Panc1 (cell line): ENCODE measurements at regions not wholly inside any gene's neighbourhood (a gene's known extent, or its start where the extent isn't known, plus 50 kb on each side); places are given as distances from the start of the nearest gene placed in this dataset.

Experiments
- ATAC-seq: fragments of 200-7000 bp; cut with Tn5 transposase; 2 replicates; pipeline ENCODE4 v1.9.1; 2020; ENCODE audit warnings: mild to moderate bottlenecking, moderate library complexity
- BruUV-seq: library from RNA; stranded (reverse); fragments of 400-500 nt; replicated peaks from 2 replicates; lab custom pipeline; 2021; lab: Mats Ljungman, UMichigan
- CTCF ChIA-PET: fragments of 300-600 bp; sonication (Branson Sonifier 250); formaldehyde crosslinking; loops from one replicate; lab custom pipeline; 2022; ENCODE audit warnings: antibody characterized with exemption; lab: Charles Lee
- POLR2A ChIA-PET: fragments of 300-600 bp; sonication (Branson Sonifier 250); formaldehyde crosslinking; loops from one replicate; lab custom pipeline; 2022; ENCODE audit warnings: antibody characterized with exemption; lab: Charles Lee
- DNase-seq: peaks from one replicate; pipeline ENCODE4 v3.0.0-alpha.2; 2010; ENCODE audit warnings: low read depth, low spot score
- H3K27ac ChIP-seq: 2 replicates; pipeline ENCODE4 v1.5.1; 2011; ENCODE audit warnings: mild to moderate bottlenecking, low read length, inconsistent platforms
- H3K27me3 ChIP-seq: fragments of 200-500 bp; sonication (Bioruptor generic); 2 replicates; pipeline ENCODE4 v1.6.0; 2014; ENCODE audit warnings: low read length, inconsistent platforms; ENCODE audit not compliant: control insufficient read depth, insufficient read depth
- H3K36me3 ChIP-seq: fragments of 200-500 bp; sonication (Bioruptor generic); 2 replicates; pipeline ENCODE4 v1.5.1; 2014; ENCODE audit warnings: inconsistent platforms, mild to moderate bottlenecking, low read length, moderate library complexity; ENCODE audit not compliant: control insufficient read depth, insufficient read depth
- H3K4me1 ChIP-seq: 2 replicates; pipeline ENCODE4 v1.5.1; 2011; ENCODE audit warnings: inconsistent platforms, mild to moderate bottlenecking, low read length, moderate library complexity; ENCODE audit not compliant: control insufficient read depth, insufficient read depth
- H3K4me3 ChIP-seq, 2 experiments: 2 replicates each; pipeline ENCODE4 v1.5.1; 2011 to 2012; ENCODE audit warnings: low read depth in 2 of 2, low read length in 2 of 2, mild to moderate bottlenecking in 2 of 2, inconsistent platforms in 1 of 2, moderate library complexity in 1 of 2
- H3K9me3 ChIP-seq: fragments of 200-500 bp; sonication (Bioruptor generic); 2 replicates; pipeline ENCODE4 v1.5.1; 2014; ENCODE audit warnings: low read depth, mild to moderate bottlenecking, inconsistent platforms, low read length, moderate library complexity; ENCODE audit not compliant: control insufficient read depth, insufficient read depth
- POLR2AphosphoS5 ChIP-seq: IDR thresholded peaks from 2 replicates; pipeline ENCODE4 v1.6.1; 2012; ENCODE audit warnings: mild to moderate bottlenecking, low read depth, low read length, moderate library complexity
- SIN3A ChIP-seq: IDR thresholded peaks from 2 replicates; pipeline ENCODE4 v1.6.1; 2012; ENCODE audit warnings: low read depth, mild to moderate bottlenecking, low read length, moderate library complexity, borderline replicate concordance; ENCODE audit not compliant: insufficient read depth
- TCF7L2 ChIP-seq: IDR thresholded peaks from 2 replicates; pipeline ENCODE4 v1.6.1; 2011; ENCODE audit warnings: mild to moderate bottlenecking, low read depth, low read length, inconsistent platforms
- in situ Hi-C: cut with HindIII; loops from 2 replicates; pipeline ENCODE4 v1.10.0; 2016; ENCODE audit warnings: low sequenced_read_pairs, low pct_unique_long_range_greater_than_20kb
- intact Hi-C: fragments of 100-400 bp; cut with micrococcal nuclease; formaldehyde crosslinking; loops from one replicate; pipeline ENCODE4 v1.10.0; 2022; ENCODE audit not compliant: unreplicated experiment
- TF ChIP-seq, protein P1 (sequence below), 2 experiments: IDR thresholded peaks; 2 replicates each; pipeline ENCODE4 v1.6.1; 2011 to 2012; ENCODE audit warnings: low read depth in 2 of 2, control low read depth in 1 of 2, low read length in 1 of 2, mild to moderate bottlenecking in 1 of 2, moderate library complexity in 1 of 2; ENCODE audit not compliant: insufficient read depth in 1 of 2
- TF ChIP-seq, protein P2 (sequence below): fragments of 450-650 bp; IDR thresholded peaks from 2 replicates; pipeline ENCODE4 v1.5.1; 2017; ENCODE audit warnings: mild to moderate bottlenecking

DNA sequence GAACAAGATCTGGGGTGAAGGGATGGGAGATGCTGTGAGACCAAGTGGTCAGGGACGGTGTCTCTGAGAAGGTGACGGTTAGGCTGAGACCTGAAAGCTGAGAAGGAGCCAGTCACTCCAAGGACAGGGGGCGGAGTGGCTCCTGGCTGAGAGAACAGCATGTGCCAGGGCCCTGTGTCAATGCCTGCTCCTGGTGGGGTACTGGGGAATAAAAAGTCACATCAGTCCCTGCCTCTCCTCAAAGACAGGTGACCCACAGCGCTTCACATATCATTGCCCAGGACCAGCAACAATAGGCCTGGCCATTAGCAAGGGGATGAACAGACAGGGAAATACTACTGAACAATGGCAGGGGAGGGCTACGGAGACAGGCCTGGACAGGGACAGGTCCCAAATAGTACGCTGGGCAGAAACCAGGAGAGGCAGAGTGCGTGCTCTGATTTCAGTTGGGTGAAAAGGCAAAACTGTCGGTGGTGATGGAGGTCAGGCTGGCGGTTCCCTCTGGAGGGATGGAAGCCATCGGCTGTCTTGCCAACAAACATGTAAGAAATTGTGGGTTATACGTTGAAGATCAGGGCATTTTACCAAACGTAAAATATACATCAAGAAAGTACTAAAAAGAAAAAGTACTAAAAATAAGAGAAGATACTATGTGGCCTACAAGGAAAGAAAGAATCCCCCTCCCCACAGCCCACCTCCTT, 64.3 kb downstream of the C9orf50 start:
- Histone ChIP-seq H3K36me3 (no peaks in the 10 kb centered on the region), H3K27ac (peak overlapping the region; percentile 68), H3K4me1 (peaks cover 9% of the 10 kb centered on the region), H3K9me3 (no peaks in the 10 kb centered on the region), H3K4me3 (no peak overlapping the region), H3K27me3 (no peaks in the 10 kb centered on the region)
- ATAC-seq (no peak), DNase-seq (no peak)
- in situ Hi-C loops, result no loop called here
- TF ChIP-seq, protein P1, sequence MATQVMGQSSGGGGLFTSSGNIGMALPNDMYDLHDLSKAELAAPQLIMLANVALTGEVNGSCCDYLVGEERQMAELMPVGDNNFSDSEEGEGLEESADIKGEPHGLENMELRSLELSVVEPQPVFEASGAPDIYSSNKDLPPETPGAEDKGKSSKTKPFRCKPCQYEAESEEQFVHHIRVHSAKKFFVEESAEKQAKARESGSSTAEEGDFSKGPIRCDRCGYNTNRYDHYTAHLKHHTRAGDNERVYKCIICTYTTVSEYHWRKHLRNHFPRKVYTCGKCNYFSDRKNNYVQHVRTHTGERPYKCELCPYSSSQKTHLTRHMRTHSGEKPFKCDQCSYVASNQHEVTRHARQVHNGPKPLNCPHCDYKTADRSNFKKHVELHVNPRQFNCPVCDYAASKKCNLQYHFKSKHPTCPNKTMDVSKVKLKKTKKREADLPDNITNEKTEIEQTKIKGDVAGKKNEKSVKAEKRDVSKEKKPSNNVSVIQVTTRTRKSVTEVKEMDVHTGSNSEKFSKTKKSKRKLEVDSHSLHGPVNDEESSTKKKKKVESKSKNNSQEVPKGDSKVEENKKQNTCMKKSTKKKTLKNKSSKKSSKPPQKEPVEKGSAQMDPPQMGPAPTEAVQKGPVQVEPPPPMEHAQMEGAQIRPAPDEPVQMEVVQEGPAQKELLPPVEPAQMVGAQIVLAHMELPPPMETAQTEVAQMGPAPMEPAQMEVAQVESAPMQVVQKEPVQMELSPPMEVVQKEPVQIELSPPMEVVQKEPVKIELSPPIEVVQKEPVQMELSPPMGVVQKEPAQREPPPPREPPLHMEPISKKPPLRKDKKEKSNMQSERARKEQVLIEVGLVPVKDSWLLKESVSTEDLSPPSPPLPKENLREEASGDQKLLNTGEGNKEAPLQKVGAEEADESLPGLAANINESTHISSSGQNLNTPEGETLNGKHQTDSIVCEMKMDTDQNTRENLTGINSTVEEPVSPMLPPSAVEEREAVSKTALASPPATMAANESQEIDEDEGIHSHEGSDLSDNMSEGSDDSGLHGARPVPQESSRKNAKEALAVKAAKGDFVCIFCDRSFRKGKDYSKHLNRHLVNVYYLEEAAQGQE (IDR thresholded peaks at IDR 0.05; ENCODE audit: insufficient read depth in 1 of 2, low read depth in 2 of 2, low read length in 1 of 2), result no peak
- TF ChIP-seq, protein P2, sequence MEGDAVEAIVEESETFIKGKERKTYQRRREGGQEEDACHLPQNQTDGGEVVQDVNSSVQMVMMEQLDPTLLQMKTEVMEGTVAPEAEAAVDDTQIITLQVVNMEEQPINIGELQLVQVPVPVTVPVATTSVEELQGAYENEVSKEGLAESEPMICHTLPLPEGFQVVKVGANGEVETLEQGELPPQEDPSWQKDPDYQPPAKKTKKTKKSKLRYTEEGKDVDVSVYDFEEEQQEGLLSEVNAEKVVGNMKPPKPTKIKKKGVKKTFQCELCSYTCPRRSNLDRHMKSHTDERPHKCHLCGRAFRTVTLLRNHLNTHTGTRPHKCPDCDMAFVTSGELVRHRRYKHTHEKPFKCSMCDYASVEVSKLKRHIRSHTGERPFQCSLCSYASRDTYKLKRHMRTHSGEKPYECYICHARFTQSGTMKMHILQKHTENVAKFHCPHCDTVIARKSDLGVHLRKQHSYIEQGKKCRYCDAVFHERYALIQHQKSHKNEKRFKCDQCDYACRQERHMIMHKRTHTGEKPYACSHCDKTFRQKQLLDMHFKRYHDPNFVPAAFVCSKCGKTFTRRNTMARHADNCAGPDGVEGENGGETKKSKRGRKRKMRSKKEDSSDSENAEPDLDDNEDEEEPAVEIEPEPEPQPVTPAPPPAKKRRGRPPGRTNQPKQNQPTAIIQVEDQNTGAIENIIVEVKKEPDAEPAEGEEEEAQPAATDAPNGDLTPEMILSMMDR, result no peak
- TF ChIP-seq SIN3A (no peak), TCF7L2 (no peak)
- ChIA-PET POLR2A (no interaction called here), CTCF (no interaction called here)
- intact Hi-C loops, result no loop called here
- no TSS peak for BruUV-seq

DNA sequence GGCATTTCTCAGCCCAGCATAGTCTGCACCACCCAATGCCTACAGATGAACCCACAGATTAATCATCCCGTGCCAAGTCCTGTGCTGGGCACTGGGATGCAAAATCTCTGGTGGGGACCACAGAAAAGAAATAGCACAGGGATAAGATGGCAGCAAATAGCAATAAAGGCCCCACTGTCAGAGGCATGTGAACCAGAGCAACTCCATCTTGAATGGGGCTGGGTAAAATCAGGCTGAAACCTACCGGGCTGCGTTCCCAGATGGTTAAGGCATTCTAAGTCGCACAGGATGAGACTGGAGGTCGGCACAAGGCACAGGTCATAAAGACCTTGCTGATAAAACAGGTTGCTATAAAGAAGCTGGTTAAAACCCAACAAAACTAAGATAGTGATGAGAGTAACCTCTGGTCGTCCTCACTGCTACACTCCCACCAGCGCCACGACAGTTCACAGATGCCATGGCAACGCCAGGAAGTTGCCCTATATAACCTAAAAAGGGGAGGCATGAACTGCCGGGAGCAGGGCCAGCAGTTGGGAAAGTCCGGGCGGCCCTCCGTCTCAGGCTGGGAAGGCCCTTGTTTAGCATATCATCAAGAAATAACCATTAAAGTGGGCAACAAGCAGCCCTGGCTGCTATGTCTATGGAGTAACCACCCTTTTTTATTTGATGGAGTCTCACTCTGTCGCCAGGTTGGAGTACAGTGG, 65.2 kb downstream of the C9orf50 start:
- DNase-seq, result no peak
- POLR2A ChIA-PET, result no interaction called here
- ATAC-seq, result no peak
- no peak overlapping the region for H3K4me3 ChIP-seq
- H3K4me1 ChIP-seq, result peaks cover 8% of the 10 kb centered on the region
- no TSS peak for BruUV-seq
- in situ Hi-C loops (no loop called here), intact Hi-C loops (no loop called here)
- H3K27me3 ChIP-seq, result no peaks in the 10 kb centered on the region
- CTCF ChIA-PET, result no interaction called here
- no peaks in the 10 kb centered on the region for H3K36me3 ChIP-seq
- TF ChIP-seq, protein P2, result no peak
- TF ChIP-seq TCF7L2 (no peak), POLR2AphosphoS5 (no peak), SIN3A (no peak)
- TF ChIP-seq, protein P1 (IDR thresholded peaks at IDR 0.05; ENCODE audit: insufficient read depth in 1 of 2, low read depth in 2 of 2, low read length in 1 of 2), result no peak
- H3K27ac ChIP-seq, result no peak overlapping the region
- H3K9me3 ChIP-seq, result no peaks in the 10 kb centered on the region
